ENCODE measurements at regions not wholly inside any gene's neighbourhood (a gene's known extent, or its start where the extent isn't known, plus 50 kb on each side); places are given as distances from the start of the nearest gene placed in this dataset.
"Not testable (repeated sequence)": the region's sequence is repeated elsewhere in the genome, so short reads cannot be mapped to it uniquely, and the experiment has no call there.

GRCh38 chr7:131802195-131802864, 245.9 kb upstream of the PODXL start:
- no peak for DNase-seq (ENCODE audit: low read depth)

GRCh38 chr7:131800531-131800930, 244.1 kb upstream of the PODXL start:
- no peak for DNase-seq (ENCODE audit: low read depth)

- no peak for DNase-seq (ENCODE audit: low read depth)
These were observed 243.6 kb upstream of the PODXL start for GRCh38 chr7:131800008-131800407.

GRCh38 chr7:131797841-131798240, 241.4 kb upstream of the PODXL start:
- no peak for DNase-seq (ENCODE audit: low read depth)

- DNase-seq (ENCODE audit: low read depth): no peak
These were observed 239.0 kb upstream of the PODXL start for GRCh38 chr7:131795400-131795799.

- no peak for DNase-seq (ENCODE audit: low read depth)
These were observed 235.9 kb upstream of the PODXL start for GRCh38 chr7:131792311-131792710.

DNA sequence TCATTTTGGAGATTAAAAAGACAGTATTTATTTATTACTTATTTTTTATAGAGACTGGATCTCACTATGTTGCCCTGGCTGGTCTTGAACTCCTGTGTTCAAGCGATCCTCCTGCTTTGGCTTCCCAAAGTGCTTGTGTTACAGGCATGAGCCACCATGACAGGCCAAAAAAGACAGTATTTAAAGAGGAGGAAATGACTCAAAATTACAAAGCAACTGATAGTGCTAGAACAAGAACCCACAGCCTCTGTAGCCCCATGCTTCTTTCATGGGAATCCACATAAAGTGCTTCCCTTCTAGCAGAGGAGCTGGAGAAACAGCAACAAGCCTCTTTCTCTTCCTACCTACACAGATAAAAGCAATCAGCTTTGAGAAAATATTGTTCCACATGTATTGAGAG, 230.7 kb upstream of the PODXL start:
- DNase-seq (ENCODE audit: low read depth): no peak

GRCh38 chr7:131786204-131786603, 229.8 kb upstream of the PODXL start:
- DNase-seq (ENCODE audit: low read depth): no peak

DNA sequence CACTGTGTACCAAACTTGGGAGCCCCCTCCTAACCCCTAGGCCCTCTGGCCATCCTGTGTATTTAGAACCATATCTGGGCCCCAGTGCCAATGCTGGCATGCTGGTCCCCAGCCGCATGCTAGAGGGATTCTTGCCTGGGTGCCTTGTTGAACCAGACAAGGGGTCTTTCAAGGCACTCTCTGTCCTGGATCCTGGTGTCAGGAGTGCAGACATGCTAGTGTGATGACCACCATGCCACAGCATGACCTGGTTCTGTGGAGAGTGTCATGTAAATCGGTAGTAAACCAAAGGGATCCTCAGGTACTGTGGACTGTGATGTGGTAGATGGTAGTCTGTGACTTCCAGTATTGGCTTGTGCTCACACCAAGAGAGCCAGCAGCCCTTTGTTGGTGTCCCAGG, 222.2 kb upstream of the PODXL start:
- DNase-seq (ENCODE audit: low read depth): no peak

GRCh38 chr7:131774419-131775220, 218.2 kb upstream of the PODXL start:
- DNase-seq (ENCODE audit: low read depth): no peak

GRCh38 chr7:131773413-131773812, 217.0 kb upstream of the PODXL start:
- DNase-seq (ENCODE audit: low read depth): no peak

- no peak for DNase-seq (ENCODE audit: low read depth)
These were observed 212.8 kb upstream of the PODXL start for GRCh38 chr7:131769241-131769640.

GRCh38 chr7:131767591-131767990, 211.2 kb upstream of the PODXL start:
- no peak for DNase-seq (ENCODE audit: low read depth)

DNA sequence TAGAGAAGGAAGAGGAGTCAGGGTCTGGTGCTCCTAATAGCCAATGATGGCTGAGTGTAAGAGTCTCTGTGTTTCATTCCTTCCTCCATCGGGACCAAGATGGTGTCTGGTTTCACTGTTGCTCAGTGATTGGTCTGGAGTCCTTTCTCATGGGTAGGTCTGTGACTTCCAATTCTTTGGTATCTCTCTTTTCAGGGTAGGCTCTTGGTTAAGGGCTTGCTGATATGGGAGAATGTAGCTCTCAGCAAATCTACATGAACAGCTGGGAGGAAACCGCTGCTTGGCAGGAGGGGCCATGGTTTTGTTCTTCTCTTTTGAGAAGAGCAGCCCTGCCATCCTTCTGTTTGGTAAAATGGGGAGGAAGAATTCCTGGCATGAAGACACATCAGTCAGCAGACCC, 209.1 kb upstream of the PODXL start:
- DNase-seq (ENCODE audit: low read depth): no peak

DNA sequence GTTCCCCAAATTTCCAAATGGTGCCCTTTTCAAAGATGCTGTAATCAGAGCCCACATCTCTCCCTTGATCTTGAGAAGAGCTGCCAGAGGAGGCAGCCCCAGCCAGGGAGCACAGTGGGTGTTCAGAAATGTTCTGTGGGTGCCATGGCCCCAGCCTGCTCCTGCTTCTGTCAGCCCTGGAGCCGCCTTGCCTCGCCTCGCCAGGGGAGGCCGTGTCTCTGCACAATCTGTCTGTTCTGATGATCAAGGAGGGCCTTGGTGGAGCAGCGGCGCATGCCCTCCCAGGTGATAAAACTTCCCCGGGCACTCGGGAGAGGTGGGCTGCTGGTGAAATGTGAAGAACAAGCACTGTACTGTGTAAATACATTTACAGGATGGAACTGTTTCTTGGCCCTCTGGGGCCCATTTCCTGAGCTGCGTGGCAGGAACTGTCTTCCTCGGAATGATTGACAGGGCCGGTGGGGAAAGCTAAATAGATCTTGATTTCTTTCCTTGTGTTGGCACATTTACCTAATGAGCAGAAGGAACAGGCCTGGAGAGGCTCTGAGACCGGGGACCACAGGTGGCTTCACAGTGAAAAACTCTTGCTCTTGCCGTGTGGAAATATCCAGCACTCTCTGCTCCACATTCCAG, 207.8 kb upstream of the PODXL start:
- no peak for DNase-seq (ENCODE audit: low read depth)

DNA sequence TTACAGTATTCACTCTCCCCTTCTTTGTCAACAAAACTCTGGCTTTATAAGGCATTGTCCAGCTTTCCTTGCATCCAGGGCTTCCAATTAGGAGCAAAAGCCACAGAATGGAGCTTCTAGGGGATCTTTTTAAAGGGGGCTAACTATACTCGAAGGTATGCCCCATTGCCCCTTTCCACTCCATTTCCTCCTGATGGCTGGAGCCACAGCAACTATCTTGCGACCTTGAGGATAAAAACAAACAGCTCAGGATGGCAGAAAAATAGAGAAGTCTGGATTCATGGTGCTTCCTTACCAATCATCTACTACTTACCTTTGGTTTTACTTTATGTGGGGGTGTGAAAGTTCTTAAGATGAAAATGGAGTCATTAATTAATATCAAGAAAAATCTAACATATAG, 206.3 kb upstream of the PODXL start:
- DNase-seq (ENCODE audit: low read depth): no peak

- DNase-seq (ENCODE audit: low read depth): not testable (repeated sequence)
These were observed 199.4 kb upstream of the PODXL start for GRCh38 chr7:131755801-131756200.

DNA sequence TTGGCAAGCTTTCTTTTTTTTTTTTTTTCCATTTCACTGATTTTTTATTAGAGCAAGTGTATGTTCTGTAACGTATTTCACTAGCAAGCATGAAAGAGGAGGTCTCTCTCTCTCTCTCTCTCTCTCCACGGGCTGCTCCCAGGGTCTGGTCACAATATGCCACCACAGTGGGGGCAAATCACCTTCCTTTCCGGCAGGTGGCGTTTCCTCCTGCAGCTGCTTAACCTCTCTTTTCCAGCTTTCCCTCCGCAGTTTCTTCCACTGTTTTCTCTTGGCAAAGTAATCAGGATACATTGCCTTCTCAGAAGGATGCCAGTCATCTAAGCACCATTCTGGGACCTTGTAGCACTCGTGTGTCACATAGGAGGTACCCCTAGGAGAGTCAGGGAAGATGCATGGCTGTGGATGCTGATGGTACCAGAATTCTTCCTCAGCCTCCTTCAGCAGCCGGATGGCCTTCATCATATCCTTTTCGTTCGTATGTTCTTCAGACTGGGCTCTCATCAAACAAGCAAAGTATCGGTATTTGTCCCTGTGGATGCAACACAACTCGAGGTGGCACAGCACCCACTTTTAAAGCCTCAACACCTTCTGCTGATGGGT, 197.3 kb upstream of the PODXL start:
- DNase-seq (ENCODE audit: low read depth): no peak

GRCh38 chr7:131747658-131748232, 191.3 kb upstream of the PODXL start:
- DNase-seq (ENCODE audit: low read depth): no peak

- DNase-seq (ENCODE audit: low read depth): no peak
These were observed 189.2 kb upstream of the PODXL start for GRCh38 chr7:131745390-131746248.

DNA sequence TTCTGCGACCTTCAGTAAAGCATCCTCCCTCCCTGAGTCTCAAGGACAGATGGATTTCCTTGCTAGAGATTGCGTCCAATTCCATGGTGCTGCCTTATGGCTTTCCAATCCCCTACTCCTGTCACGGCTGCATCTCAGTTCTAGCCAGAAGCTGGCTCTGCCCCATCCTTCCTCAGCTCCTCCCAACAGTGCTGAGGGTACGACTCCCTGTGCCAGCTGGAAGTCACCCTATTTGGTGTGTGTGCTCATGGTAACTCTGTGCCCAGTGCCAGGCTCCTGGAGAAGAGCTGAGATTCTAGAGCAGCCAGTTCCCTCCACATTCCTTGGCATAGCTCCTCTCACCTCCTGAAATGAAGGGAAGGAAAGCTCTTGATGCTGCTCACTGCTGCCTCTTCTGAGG, 185.0 kb upstream of the PODXL start:
- DNase-seq (ENCODE audit: low read depth): no peak

Measured in fibroblast of gingiva (primary cell).